ENCODE measurements at regions not wholly inside any gene's neighbourhood (a gene's known extent, or its start where the extent isn't known, plus 50 kb on each side); places are given as distances from the start of the nearest gene placed in this dataset.

- Histone ChIP-seq H2AFZ (ENCODE audit: low read depth) (no peak overlapping the region), H3K4me3 (IDR thresholded peaks at IDR 0.05; ENCODE audit: insufficient read depth, low read depth, low read length) (no peak overlapping the region), H3K27me3 (ENCODE audit: insufficient read depth, low read depth) (no peaks in the 10 kb centered on the region), H3K27ac (no peak overlapping the region), H3K4me2 (no peak overlapping the region), H3K36me3 (ENCODE audit: insufficient read depth) (no peaks in the 10 kb centered on the region), H3K4me1 (ENCODE audit: low read depth, poor library complexity, severe bottlenecking) (no peaks in the 10 kb centered on the region), H3K79me2 (ENCODE audit: insufficient read depth, low read depth) (no peaks in the 10 kb centered on the region), H3K9ac (no peak overlapping the region), H4K20me1 (ENCODE audit: insufficient read depth) (no peaks in the 10 kb centered on the region)
- TF ChIP-seq CTCF (conservative IDR thresholded peaks at IDR 0.05; ENCODE audit: low read depth, low read length), result no peak
Observed at GRCh38 chr2:213219816-213220215, 64.4 kb upstream of the SPAG16 start.

GRCh38 chr2:213220967-213221603 is 63.2 kb upstream of the SPAG16 start:
- Histone ChIP-seq H3K27ac (no peak overlapping the region), H3K79me2 (ENCODE audit: insufficient read depth, low read depth) (no peaks in the 10 kb centered on the region), H3K4me2 (no peak overlapping the region), H3K36me3 (ENCODE audit: insufficient read depth) (no peaks in the 10 kb centered on the region), H4K20me1 (ENCODE audit: insufficient read depth) (no peaks in the 10 kb centered on the region), H3K9ac (no peak overlapping the region), H2AFZ (ENCODE audit: low read depth) (no peak overlapping the region), H3K27me3 (ENCODE audit: insufficient read depth, low read depth) (no peaks in the 10 kb centered on the region), H3K4me1 (ENCODE audit: low read depth, poor library complexity, severe bottlenecking) (peaks cover 6% of the 10 kb centered on the region), H3K4me3 (IDR thresholded peaks at IDR 0.05; ENCODE audit: insufficient read depth, low read depth, low read length) (no peak overlapping the region)
- TF ChIP-seq CTCF (conservative IDR thresholded peaks at IDR 0.05; ENCODE audit: low read depth, low read length), result no peak

GRCh38 chr2:213221957-213222356 is 62.3 kb upstream of the SPAG16 start:
- H3K4me3 ChIP-seq (IDR thresholded peaks at IDR 0.05; ENCODE audit: insufficient read depth, low read depth, low read length), result no peak overlapping the region
- no peaks in the 10 kb centered on the region for H3K79me2 ChIP-seq (ENCODE audit: insufficient read depth, low read depth)
- H3K27me3 ChIP-seq (ENCODE audit: insufficient read depth, low read depth), result no peaks in the 10 kb centered on the region
- H3K36me3 ChIP-seq (ENCODE audit: insufficient read depth), result no peaks in the 10 kb centered on the region
- no peak overlapping the region for H3K9ac ChIP-seq
- no peak overlapping the region for H2AFZ ChIP-seq (ENCODE audit: low read depth)
- TF ChIP-seq CTCF (conservative IDR thresholded peaks at IDR 0.05; ENCODE audit: low read depth, low read length), result no peak
- peaks cover 15% of the 10 kb centered on the region for H3K4me1 ChIP-seq (ENCODE audit: low read depth, poor library complexity, severe bottlenecking)
- no peak overlapping the region for H3K4me2 ChIP-seq
- H4K20me1 ChIP-seq (ENCODE audit: insufficient read depth), result no peaks in the 10 kb centered on the region
- H3K27ac ChIP-seq, result no peak overlapping the region

- no peaks in the 10 kb centered on the region for H3K36me3 ChIP-seq (ENCODE audit: insufficient read depth)
- TF ChIP-seq CTCF (conservative IDR thresholded peaks at IDR 0.05; ENCODE audit: low read depth, low read length), result no peak
- no peaks in the 10 kb centered on the region for H3K27me3 ChIP-seq (ENCODE audit: insufficient read depth, low read depth)
- H3K79me2 ChIP-seq (ENCODE audit: insufficient read depth, low read depth), result no peaks in the 10 kb centered on the region
- no peak overlapping the region for H3K4me2 ChIP-seq
- no peak overlapping the region for H2AFZ ChIP-seq (ENCODE audit: low read depth)
- H3K9ac ChIP-seq, result no peak overlapping the region
- no peak overlapping the region for H3K4me3 ChIP-seq (IDR thresholded peaks at IDR 0.05; ENCODE audit: insufficient read depth, low read depth, low read length)
- H3K4me1 ChIP-seq (ENCODE audit: low read depth, poor library complexity, severe bottlenecking), result peaks cover 35% of the 10 kb centered on the region
- H3K27ac ChIP-seq, result no peak overlapping the region
- H4K20me1 ChIP-seq (ENCODE audit: insufficient read depth), result no peaks in the 10 kb centered on the region
Observed at GRCh38 chr2:213224366-213224765, 59.9 kb upstream of the SPAG16 start.

Measured in KMS-11 (cell line).